K562 (cell line): ENCODE measurements at regions not wholly inside any gene's neighbourhood (a gene's known extent, or its start where the extent isn't known, plus 50 kb on each side); places are given as distances from the start of the nearest gene placed in this dataset.

Experiments
- CAMTA2 ChIP-seq: fragments of 250-450 bp; sonication (Bioruptor Pico); conservative IDR thresholded peaks from 2 replicates; pipeline ENCODE4 v1.5.1; 2022
- CHD2 ChIP-seq: IDR thresholded peaks from 2 replicates; pipeline ENCODE4 v1.6.1; 2011; ENCODE audit warnings: low read depth, low read length
- DIDO1 ChIP-seq: fragments of 450-650 bp; IDR thresholded peaks from 2 replicates; pipeline ENCODE4 v1.6.1; 2016; ENCODE audit warnings: low read depth, missing biosample characterization, missing genetic modification characterization
- E2F1 ChIP-seq: sonication (generic); formaldehyde crosslinking; IDR thresholded peaks from 2 replicates; pipeline ENCODE4 v1.8.1; 2023; ENCODE audit warnings: mild to moderate bottlenecking, missing genetic modification reagents, moderate library complexity
- FOXP4 ChIP-seq: sonication (generic); formaldehyde crosslinking; IDR thresholded peaks from 2 replicates; pipeline ENCODE4 v1.8.0; 2022; ENCODE audit warnings: mild to moderate bottlenecking, missing genetic modification reagents, borderline replicate concordance
- FUS ChIP-seq: fragments of 200-400 bp; formaldehyde crosslinking; optimal IDR thresholded peaks from 2 replicates; pipeline ENCODE3; 2017; ENCODE audit warnings: low read depth, low read length
- HINFP ChIP-seq: fragments of 450-650 bp; conservative IDR thresholded peaks from 2 replicates; pipeline ENCODE4 v1.6.1; 2016; ENCODE audit warnings: missing genetic modification characterization, low read depth, mild to moderate bottlenecking, control low read depth, missing compliant biosample characterization
- HNRNPK ChIP-seq: fragments of 200-400 bp; formaldehyde crosslinking; IDR thresholded peaks from one replicate; pipeline ENCODE4 v1.6.1; 2018; ENCODE audit warnings: mild to moderate bottlenecking, low read depth, low read length; ENCODE audit not compliant: poor library complexity, severe bottlenecking
- HNRNPL ChIP-seq: fragments of 200-400 bp; formaldehyde crosslinking; IDR thresholded peaks from 2 replicates; pipeline ENCODE4 v1.6.1; 2017; ENCODE audit warnings: low read depth, mild to moderate bottlenecking, low read length
- KLF1 ChIP-seq: fragments of 450-650 bp; IDR thresholded peaks from 2 replicates; pipeline ENCODE4 v1.6.1; 2016; ENCODE audit warnings: missing genetic modification characterization, missing compliant biosample characterization
- NBN ChIP-seq: fragments of 450-650 bp; IDR thresholded peaks from 2 replicates; pipeline ENCODE4 v1.6.1; 2016; ENCODE audit warnings: low read depth, mild to moderate bottlenecking
- RFX7 ChIP-seq: fragments of 250-450 bp; sonication (Bioruptor Pico); IDR thresholded peaks from 2 replicates; pipeline ENCODE4 v1.5.1; 2021; ENCODE audit warnings: mild to moderate bottlenecking
- SMARCB1 ChIP-seq: IDR thresholded peaks from 2 replicates; pipeline ENCODE4 v1.6.1; 2011; ENCODE audit warnings: improper control_type of control experiment, low read depth; ENCODE audit not compliant: insufficient read length
- TAF7 ChIP-seq: fragments of 450-650 bp; IDR thresholded peaks from 2 replicates; pipeline ENCODE4 v1.6.1; 2016; ENCODE audit warnings: missing genetic modification characterization, missing compliant biosample characterization
- TAF9B ChIP-seq: fragments of 450-650 bp; IDR thresholded peaks from 2 replicates; pipeline ENCODE4 v1.6.1; 2018; ENCODE audit warnings: mild to moderate bottlenecking; ENCODE audit not compliant: partially characterized antibody
- THAP12 ChIP-seq: fragments of 250-450 bp; sonication (Bioruptor Pico); IDR thresholded peaks from 2 replicates; pipeline ENCODE4 v1.9.0; 2021; ENCODE audit warnings: mild to moderate bottlenecking, inconsistent platforms
- ZBTB17 ChIP-seq: fragments of 450-650 bp; formaldehyde crosslinking; IDR thresholded peaks from 2 replicates; pipeline ENCODE4 v1.4.0; 2020; ENCODE audit warnings: mild to moderate bottlenecking
- ZBTB8A ChIP-seq: fragments of 450-650 bp; IDR thresholded peaks from 2 replicates; pipeline ENCODE4 v1.6.1; 2018; ENCODE audit warnings: mild to moderate bottlenecking, moderate library complexity; ENCODE audit not compliant: partially characterized antibody
- ZNF444 ChIP-seq: fragments of 250-450 bp; sonication (Bioruptor Pico); IDR thresholded peaks from 2 replicates; pipeline ENCODE4 v1.4.0; 2020; ENCODE audit warnings: mild to moderate bottlenecking, moderate library complexity
- ZNF707 ChIP-seq: fragments of 250-450 bp; sonication (Bioruptor Pico); conservative IDR thresholded peaks from 2 replicates; pipeline ENCODE4 v1.8.0; 2022; ENCODE audit warnings: inconsistent platforms, mild to moderate bottlenecking, moderate library complexity

GRCh38 chr16:85561248-85562092 is 51.7 kb upstream of the GSE1 start (continued):
- TF ChIP-seq ZNF707 (CRISPR knock-in tag) (0 out of 2 replicates have a peak, but pooled peaks have one; percentile 4), ZNF444 (CRISPR knock-in tag) (peak; percentile 52; the same call in 1 of the 2 replicates), TAF7 (no peak), CAMTA2 (CRISPR knock-in tag) (0 out of 2 replicates have a peak, but pooled peaks have one; percentile 21), ZBTB8A (no peak), HINFP (tag) (no peak), DIDO1 (tag) (no peak), CHD2 (no peak), HNRNPL (0 out of 2 replicates have a peak, but pooled peaks have one; percentile 43), E2F1 (CRISPR knock-in tag) (no peak), FUS (no peak), KLF1 (tag) (no peak), TAF9B (no peak), NBN (no peak), HNRNPK (no peak), THAP12 (CRISPR knock-in tag) (peak; percentile 32), SMARCB1 (peak; percentile 29), RFX7 (no peak), FOXP4 (no peak), ZBTB17 (CRISPR knock-in tag) (0 out of 2 replicates have a peak, but pooled peaks have one; percentile 22)
